ENCODE measurements at regions not wholly inside any gene's neighbourhood (a gene's known extent, or its start where the extent isn't known, plus 50 kb on each side); places are given as distances from the start of the nearest gene placed in this dataset.
"Not testable (repeated sequence)": the region's sequence is repeated elsewhere in the genome, so short reads cannot be mapped to it uniquely, and the experiment has no call there.

GRCh38 chr1:74935446-74935845 lies 198.7 kb upstream of the LHX8 start:
- no peaks in the 10 kb centered on the region for H3K4me1 ChIP-seq
- no peaks in the 10 kb centered on the region for H3K27me3 ChIP-seq
- TF ChIP-seq CTCF (IDR thresholded peaks at IDR 0.05) = no peak
- no peak for TF ChIP-seq POLR2A (IDR thresholded peaks at IDR 0.05)
- TF ChIP-seq POLR2AphosphoS5 (IDR thresholded peaks at IDR 0.05; ENCODE audit: insufficient read depth in 1 of 2, low read depth in 1 of 2) = no peak
- intact Hi-C loops (cut with DNase I) = no loop called here
- H3K9me3 ChIP-seq = no peaks in the 10 kb centered on the region
- no peak for DNase-seq (ENCODE audit: extremely low spot score in 2 of 2)
- H3K4me3 ChIP-seq = no peak overlapping the region
- no peak overlapping the region for H3K27ac ChIP-seq
- H3K36me3 ChIP-seq = no peaks in the 10 kb centered on the region

GRCh38 chr1:74937176-74937575 lies 197.0 kb upstream of the LHX8 start:
- H3K4me3 ChIP-seq = no peak overlapping the region
- H3K36me3 ChIP-seq = no peaks in the 10 kb centered on the region
- DNase-seq (ENCODE audit: extremely low spot score in 2 of 2) = no peak
- H3K9me3 ChIP-seq = no peaks in the 10 kb centered on the region
- no peaks in the 10 kb centered on the region for H3K27me3 ChIP-seq
- H3K27ac ChIP-seq = no peak overlapping the region
- no peaks in the 10 kb centered on the region for H3K4me1 ChIP-seq
- no peak for TF ChIP-seq CTCF (IDR thresholded peaks at IDR 0.05)
- intact Hi-C loops (cut with DNase I) = no loop called here

GRCh38 chr1:74943046-74943445 lies 191.1 kb upstream of the LHX8 start:
- TF ChIP-seq CTCF (IDR thresholded peaks at IDR 0.05) (no peak), POLR2AphosphoS5 (IDR thresholded peaks at IDR 0.05; ENCODE audit: insufficient read depth in 1 of 2, low read depth in 1 of 2) (no peak), POLR2A (IDR thresholded peaks at IDR 0.05) (no peak)
- Histone ChIP-seq H3K9me3 (no peaks in the 10 kb centered on the region), H3K36me3 (no peaks in the 10 kb centered on the region), H3K4me3 (no peak overlapping the region), H3K27me3 (no peaks in the 10 kb centered on the region), H3K27ac (no peak overlapping the region), H3K4me1 (no peaks in the 10 kb centered on the region)
- intact Hi-C loops (cut with DNase I) = loop anchor here (10.0 kb wide), 1 partner anchor 742 kb away; no protein-coding TSS in a partner anchor
- no peak for DNase-seq (ENCODE audit: extremely low spot score in 2 of 2)

GRCh38 chr1:74946388-74946787 lies 187.8 kb upstream of the LHX8 start:
- Histone ChIP-seq H3K4me3 (no peak overlapping the region), H3K27ac (no peak overlapping the region), H3K4me1 (no peaks in the 10 kb centered on the region), H3K9me3 (no peaks in the 10 kb centered on the region), H3K36me3 (no peaks in the 10 kb centered on the region), H3K27me3 (no peaks in the 10 kb centered on the region)
- TF ChIP-seq POLR2A (IDR thresholded peaks at IDR 0.05) = no peak
- TF ChIP-seq POLR2AphosphoS5 (IDR thresholded peaks at IDR 0.05; ENCODE audit: insufficient read depth in 1 of 2, low read depth in 1 of 2) = no peak
- TF ChIP-seq CTCF (IDR thresholded peaks at IDR 0.05) = no peak
- intact Hi-C loops (cut with DNase I) = loop anchor here (10.0 kb wide), 1 partner anchor 738 kb away; no protein-coding TSS in a partner anchor
- no peak for DNase-seq (ENCODE audit: extremely low spot score in 2 of 2)

GRCh38 chr1:74949348-74949747 lies 184.8 kb upstream of the LHX8 start:
- H3K4me3 ChIP-seq; H3K36me3 ChIP-seq; H3K9me3 ChIP-seq; H3K27me3 ChIP-seq; H3K4me1 ChIP-seq; H3K27ac ChIP-seq; DNase-seq (ENCODE audit: extremely low spot score in 2 of 2): not testable (repeated sequence)
- intact Hi-C loops (cut with DNase I) = loop anchor here (10.0 kb wide), 1 partner anchor 735 kb away; no protein-coding TSS in a partner anchor

- H3K27me3 ChIP-seq; H3K4me1 ChIP-seq; H3K36me3 ChIP-seq; H3K9me3 ChIP-seq; intact Hi-C loops (cut with DNase I); H3K27ac ChIP-seq; H3K4me3 ChIP-seq; DNase-seq (ENCODE audit: extremely low spot score in 2 of 2): not testable (repeated sequence)
These were observed 182.2 kb upstream of the LHX8 start for GRCh38 chr1:74951981-74952380.
